Mesenteric fat pad (tissue), 1 donor: ENCODE measurements at regions not wholly inside any gene's neighbourhood (a gene's known extent, or its start where the extent isn't known, plus 50 kb on each side); places are given as distances from the start of the nearest gene placed in this dataset.

Experiments
- DNase-seq: peaks from one replicate; pipeline ENCODE4 v3.0.0-alpha.2; 2020; ENCODE audit warnings: low spot score
- donor health status: DM: yes; HTN: yes; CAD: no.

- DNase-seq, result no peak
These were observed 427.9 kb upstream of the CELF2 start for GRCh38 chr10:10589540-10590303.

DNA sequence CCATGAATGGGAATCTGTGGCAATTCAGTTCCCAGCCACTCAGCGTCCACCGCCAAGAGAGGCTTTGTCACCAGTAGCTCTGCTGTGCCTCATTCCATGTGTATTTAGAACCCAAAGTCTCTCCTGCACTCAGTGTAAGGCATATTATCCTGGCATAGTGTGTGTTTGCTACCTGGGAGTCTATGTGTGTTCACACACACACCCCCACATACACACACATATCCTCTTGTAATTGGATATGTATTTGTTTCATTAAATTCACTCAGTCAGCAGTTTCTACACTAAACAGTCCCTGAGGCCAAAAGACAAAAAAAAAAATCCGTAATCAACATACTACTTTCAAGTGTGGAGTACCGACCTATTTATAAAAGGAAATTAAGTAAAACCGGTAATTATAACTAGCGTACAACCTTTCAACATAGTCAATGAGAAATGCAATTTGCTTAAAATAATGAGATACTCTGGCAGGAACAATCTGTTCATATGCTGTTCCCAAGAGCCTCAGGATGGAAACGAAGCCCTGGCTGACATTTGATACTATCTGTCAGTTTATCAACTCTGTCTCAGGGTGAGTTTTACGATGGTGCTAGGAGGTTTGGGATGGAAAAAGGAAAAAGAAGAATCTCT, 425.8 kb upstream of the CELF2 start:
- DNase-seq, result no peak

DNA sequence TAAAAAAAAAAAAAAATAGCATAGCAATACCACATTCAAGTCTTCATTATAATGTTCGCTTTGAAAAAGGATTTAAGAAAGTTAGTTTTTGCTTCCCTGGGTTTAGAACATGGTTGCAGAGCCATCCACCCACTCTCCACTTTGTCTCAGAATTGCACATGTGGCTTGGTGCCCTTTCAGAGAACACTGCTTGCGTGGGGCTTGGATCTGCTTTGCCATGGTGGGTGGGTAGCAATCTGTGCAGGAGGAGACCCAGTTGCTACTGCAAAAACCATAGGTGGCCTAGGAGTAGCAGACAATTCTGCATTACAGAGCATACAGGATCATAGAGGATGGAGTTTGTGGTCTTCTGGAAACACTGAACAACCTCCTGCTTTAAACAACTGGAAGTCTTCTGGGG, 421.4 kb upstream of the CELF2 start:
- no peak for DNase-seq

- DNase-seq, result no peak
These were observed 419.4 kb upstream of the CELF2 start for GRCh38 chr10:10598297-10598696.

- no peak for DNase-seq
These were observed 417.7 kb upstream of the CELF2 start for GRCh38 chr10:10600004-10600403.

DNA sequence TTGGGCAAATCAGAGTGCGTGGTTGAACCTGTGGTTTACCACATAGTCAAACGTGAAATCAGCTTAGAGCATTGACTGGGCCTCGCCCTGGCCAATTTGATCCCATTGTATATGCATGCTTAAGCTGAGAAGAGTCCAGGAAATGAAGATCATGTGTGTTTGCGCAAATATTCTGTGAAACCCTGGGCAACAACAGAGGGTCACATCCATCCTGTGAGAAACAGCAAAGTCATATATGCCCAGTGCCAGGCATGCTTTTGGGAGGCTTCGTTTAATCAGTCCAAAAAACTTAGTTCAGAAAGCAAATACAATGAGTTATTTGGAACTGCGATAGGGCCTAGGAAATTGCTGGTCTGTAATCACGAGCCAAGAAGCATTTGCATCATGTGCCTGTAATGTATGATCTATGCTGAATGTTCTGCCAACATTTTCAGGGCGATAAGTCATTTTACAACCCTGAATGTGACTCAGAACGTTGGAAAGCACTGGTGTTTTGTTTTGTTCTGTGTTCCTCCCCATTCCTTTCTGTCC, 412.1 kb upstream of the CELF2 start:
- no peak for DNase-seq

- no peak for DNase-seq
These were observed 408.2 kb upstream of the CELF2 start for GRCh38 chr10:10609379-10609955.

DNA sequence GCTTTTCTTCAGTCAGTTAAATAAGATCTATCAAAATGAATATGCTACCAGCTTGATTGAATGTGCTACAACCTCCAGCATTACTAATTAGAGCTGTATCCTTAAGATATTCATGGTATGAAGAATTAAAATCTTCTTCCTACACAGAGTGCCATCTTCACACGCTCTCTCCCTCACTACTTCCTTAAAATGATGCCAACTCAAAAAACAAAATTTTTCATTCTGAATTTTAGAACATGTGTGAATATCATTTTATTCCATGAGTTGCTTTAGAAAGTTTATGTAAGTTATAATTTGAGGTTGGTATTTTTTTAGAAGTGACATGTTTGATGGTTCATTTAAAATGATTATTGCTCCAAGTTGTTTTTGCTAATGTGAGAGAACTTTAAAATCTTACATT, 407.5 kb upstream of the CELF2 start:
- no peak for DNase-seq

- DNase-seq, result no peak
These were observed 405.5 kb upstream of the CELF2 start for GRCh38 chr10:10612151-10612550.

DNA sequence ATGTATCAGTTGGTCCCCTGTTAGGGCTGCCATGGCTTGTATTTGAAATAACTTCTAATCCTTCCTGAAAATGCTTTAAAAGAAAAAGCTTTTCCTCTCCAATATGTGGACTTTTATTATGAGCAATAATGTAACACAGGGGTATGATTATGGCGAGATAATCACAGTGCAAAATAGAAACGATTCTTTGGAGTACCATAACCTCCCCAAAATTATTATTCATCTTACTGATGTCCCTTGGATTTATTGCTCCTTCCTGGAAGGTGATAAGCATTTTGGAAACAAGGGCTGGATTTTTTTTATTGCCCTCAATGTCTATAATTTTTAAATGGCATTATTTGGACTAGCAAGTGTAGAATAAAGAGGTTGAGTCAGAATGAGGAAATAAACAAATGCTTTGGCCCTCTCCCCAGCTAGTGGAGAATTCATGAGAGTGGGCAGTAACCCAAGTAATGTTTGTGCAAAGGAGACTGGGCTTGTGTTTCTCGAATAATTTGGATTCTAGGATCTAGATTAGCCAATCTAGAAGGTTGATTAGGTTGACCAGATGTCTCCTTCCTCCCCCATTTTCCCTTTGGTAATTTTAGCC, 403.9 kb upstream of the CELF2 start:
- DNase-seq, result no peak

DNA sequence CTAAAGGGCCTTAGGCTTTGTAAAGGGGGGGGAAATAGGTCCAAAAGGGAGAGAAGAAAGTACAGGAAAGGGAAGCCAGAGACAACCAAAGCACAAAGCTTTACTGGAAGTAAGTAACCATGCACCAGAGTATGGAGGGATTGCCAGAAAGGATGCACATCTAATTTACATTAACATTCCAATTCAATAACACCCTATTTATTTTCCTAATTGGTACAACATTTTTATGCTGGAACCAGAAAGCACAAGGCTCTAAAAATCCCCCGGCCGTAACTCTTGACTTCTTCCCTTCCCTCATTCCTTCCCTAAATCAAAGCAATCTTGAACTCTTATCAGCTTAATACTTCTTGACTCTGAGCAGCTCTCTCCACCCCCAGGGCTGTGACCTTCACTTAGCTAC, 400.0 kb upstream of the CELF2 start:
- DNase-seq, result no peak

DNA sequence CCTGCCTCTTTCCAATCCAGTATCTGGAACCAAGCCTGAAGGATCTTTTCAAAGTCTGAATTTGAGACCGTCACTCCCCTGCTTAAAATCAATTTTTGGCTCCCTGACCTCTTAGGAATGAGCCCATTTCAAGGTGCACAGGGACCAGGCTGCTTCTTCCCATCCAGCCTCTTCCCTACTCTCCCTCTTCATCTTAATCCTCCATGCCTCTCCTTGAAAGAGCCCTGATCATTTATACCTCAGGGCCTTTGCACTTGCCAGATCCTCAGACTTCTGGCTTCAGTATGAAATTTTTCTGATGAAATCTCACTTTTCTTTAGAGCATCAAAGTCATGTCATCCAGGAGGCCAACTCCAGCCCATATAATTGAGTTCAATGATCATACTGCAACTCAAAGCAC, 399.5 kb upstream of the CELF2 start:
- DNase-seq, result no peak

GRCh38 chr10:10623958-10624566, 393.6 kb upstream of the CELF2 start:
- DNase-seq, result no peak

DNA sequence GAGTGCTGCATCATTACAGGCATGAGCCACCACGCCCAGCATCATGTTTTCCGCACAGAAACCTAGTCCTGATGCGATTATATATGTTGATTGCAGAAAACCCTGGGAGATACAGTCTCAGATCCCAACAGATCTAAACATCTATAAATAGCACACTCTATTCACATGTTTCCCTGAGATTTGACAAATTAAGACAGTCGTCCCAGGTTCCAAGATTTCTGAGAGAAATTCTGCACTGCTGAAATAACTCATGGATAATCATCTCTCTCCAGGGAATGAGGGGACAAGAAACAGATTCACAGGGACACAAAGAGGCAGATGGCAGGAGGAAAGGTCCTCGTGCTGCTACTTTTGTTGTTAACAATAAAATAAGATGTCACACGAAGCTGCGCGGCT, 393.1 kb upstream of the CELF2 start:
- DNase-seq, result no peak

DNA sequence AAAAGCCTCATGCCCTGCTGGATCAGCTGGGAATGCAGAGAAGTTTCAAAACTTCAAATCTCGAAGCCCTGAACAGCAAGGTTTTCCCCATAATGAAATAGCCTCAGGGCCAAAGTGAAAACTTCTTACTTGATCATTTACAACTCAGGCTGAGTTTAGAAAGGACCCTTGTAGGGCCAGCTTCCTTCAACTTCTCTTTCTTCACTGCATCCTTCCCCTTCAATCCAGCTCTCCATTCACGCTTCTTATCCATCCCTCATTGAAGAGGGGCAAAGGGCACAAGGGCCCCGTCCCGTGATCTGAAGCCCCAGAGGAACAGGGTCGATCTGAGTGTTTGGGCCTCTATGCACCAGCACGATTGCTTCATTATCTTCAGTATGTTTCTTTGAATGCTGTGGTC, 392.2 kb upstream of the CELF2 start:
- DNase-seq, result no peak

GRCh38 chr10:10626734-10627133, 390.9 kb upstream of the CELF2 start:
- DNase-seq, result no peak

GRCh38 chr10:10627414-10627813, 390.3 kb upstream of the CELF2 start:
- no peak for DNase-seq

- no peak for DNase-seq
These were observed 388.2 kb upstream of the CELF2 start for GRCh38 chr10:10629512-10629911.

DNA sequence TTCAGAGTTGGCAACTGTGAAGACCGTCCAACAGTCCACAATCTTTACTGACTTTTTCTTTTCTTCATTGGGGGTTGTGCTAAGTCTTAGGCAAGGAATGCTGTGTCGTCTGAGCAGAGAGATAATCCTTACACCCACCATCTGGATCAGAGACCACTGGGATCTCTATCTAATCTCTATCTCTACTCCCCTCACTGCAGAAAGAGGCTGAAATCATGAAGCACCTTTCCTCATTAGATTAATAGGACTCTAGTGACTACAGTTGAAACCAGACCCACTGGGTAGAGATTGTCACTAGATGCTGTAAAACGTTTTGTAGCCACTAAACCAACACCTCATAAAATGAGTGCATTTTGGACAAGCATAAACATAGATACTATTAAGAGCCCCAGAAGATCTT, 387.4 kb upstream of the CELF2 start:
- no peak for DNase-seq

GRCh38 chr10:10630782-10631181, 386.9 kb upstream of the CELF2 start:
- no peak for DNase-seq

GRCh38 chr10:10642189-10642588, 375.5 kb upstream of the CELF2 start:
- DNase-seq, result no peak

GRCh38 chr10:10642751-10643150, 374.9 kb upstream of the CELF2 start:
- no peak for DNase-seq
